Ectodermal cell (in vitro differentiated cells): ENCODE measurements at regions not wholly inside any gene's neighbourhood (a gene's known extent, or its start where the extent isn't known, plus 50 kb on each side); places are given as distances from the start of the nearest gene placed in this dataset.
"Not testable (repeated sequence)": the region's sequence is repeated elsewhere in the genome, so short reads cannot be mapped to it uniquely, and the experiment has no call there.

ENCODE experiments used
- H3K27ac ChIP-seq: 2 replicates; pipeline ENCODE4 v1.7.0; 2013; ENCODE audit warnings: mild to moderate bottlenecking, low read depth, low read length; ENCODE audit not compliant: insufficient read depth, poor library complexity, severe bottlenecking
- H3K27me3 ChIP-seq: 2 replicates; pipeline ENCODE4 v1.7.0; 2013; ENCODE audit warnings: mild to moderate bottlenecking, low read length; ENCODE audit not compliant: insufficient read depth, control insufficient read depth, poor library complexity, severe bottlenecking
- H3K36me3 ChIP-seq: one replicate; pipeline ENCODE4 v1.7.0; 2013; ENCODE audit warnings: low read length; ENCODE audit not compliant: control insufficient read depth, insufficient read depth
- H3K4me1 ChIP-seq: one replicate; pipeline ENCODE4 v1.7.0; 2013; ENCODE audit warnings: low read length; ENCODE audit not compliant: control insufficient read depth, insufficient read depth
- H3K4me3 ChIP-seq: 2 replicates; pipeline ENCODE4 v1.7.0; 2013; ENCODE audit warnings: low read depth, low read length, control low read depth; ENCODE audit not compliant: insufficient read depth
- H3K9me3 ChIP-seq: 2 replicates; pipeline ENCODE4 v1.7.0; 2013; ENCODE audit warnings: mild to moderate bottlenecking, low read length, moderate library complexity; ENCODE audit not compliant: control insufficient read depth
- WGBS, 2 experiments: methylation state at CpG; one replicate each; pipeline ENCODE4 v1.1.7; 2013; ENCODE audit warnings: missing lambda C conversion rate in 2 of 2; 5-methylcytosine and 5-hydroxymethylcytosine counted together

DNA sequence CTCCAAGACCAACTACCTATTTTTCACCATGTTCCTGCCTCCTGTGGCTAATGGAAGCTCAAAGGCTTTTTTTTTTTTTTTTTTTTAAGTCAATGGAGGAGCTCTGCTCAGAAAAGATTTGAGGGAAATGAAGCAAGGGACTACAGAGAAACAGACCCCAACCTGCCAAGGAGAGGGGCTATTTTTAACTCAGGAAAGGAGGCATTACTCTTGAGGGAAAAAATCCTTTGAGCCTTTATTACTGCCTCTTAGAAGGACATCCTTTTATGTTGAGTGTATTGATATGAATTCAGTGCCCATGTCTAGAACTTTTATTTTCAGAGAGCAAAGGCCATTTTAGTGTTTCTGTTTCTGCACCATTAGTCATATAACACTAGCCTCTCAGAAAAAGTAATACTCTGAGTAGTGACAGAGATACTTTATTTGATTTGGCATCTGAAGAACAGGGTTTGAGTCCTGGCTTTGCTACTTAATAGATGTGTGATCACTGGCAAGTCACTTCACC is 68.1 kb upstream of the PCDH8 start:
- Histone ChIP-seq H3K9me3 (no peaks in the 10 kb centered on the region), H3K4me3 (no peak overlapping the region), H3K27ac (no peak overlapping the region), H3K36me3 (no peaks in the 10 kb centered on the region), H3K27me3 (no peaks in the 10 kb centered on the region), H3K4me1 (no peaks in the 10 kb centered on the region)

DNA sequence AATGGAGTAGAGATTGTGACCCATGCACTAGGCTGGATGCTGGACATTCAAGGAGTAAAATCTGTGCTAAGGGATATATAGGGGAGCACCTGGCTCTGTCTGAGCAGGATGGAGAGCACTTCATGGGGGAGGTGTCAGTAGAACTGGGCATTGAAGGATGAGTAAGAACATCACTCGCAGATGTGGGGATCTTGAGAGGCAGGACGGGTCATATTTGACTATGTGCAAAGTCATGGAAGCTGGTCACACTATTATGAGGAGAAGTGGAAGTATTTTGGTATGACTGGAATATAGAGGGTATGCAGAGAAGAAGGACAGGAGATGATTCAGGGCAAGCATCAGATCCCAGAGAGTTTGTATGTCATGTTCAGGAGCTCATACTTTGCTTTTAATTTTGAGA is 62.9 kb upstream of the PCDH8 start:
- WGBS, 2 experiments, result 89 to 94% methylated on average over 2 of the region's 2 CpGs
- Histone ChIP-seq H3K4me3 (no peak overlapping the region), H3K36me3 (no peaks in the 10 kb centered on the region), H3K27ac (no peak overlapping the region), H3K27me3 (no peaks in the 10 kb centered on the region), H3K9me3 (no peaks in the 10 kb centered on the region), H3K4me1 (peaks cover 6% of the 10 kb centered on the region)

DNA sequence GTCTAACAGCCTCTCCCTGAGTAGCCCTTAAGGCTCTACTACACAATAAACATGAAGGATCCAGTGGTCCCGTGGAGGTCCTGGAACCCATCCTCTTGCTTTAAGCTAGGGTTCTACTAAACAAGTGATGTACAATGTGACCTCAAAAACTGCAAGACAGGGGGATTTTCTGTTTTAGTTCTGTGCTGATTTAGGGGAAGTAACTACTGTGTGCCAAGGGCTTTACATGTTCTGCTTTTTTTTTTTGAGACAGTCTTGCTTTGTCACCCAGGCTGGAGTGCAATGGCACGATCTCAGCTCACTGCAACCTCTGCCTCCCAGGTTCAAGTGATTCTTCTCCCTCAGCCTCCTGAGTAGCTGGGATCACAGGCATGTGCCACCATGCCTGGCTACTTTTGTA is 61.9 kb upstream of the PCDH8 start:
- H3K27me3 ChIP-seq, H3K27ac ChIP-seq, H3K9me3 ChIP-seq, H3K36me3 ChIP-seq, H3K4me3 ChIP-seq: not testable (repeated sequence)
- peaks cover 11% of the 10 kb centered on the region for H3K4me1 ChIP-seq
- 84 to 87% methylated on average over 2 of the region's 2 CpGs for WGBS, 2 experiments

DNA sequence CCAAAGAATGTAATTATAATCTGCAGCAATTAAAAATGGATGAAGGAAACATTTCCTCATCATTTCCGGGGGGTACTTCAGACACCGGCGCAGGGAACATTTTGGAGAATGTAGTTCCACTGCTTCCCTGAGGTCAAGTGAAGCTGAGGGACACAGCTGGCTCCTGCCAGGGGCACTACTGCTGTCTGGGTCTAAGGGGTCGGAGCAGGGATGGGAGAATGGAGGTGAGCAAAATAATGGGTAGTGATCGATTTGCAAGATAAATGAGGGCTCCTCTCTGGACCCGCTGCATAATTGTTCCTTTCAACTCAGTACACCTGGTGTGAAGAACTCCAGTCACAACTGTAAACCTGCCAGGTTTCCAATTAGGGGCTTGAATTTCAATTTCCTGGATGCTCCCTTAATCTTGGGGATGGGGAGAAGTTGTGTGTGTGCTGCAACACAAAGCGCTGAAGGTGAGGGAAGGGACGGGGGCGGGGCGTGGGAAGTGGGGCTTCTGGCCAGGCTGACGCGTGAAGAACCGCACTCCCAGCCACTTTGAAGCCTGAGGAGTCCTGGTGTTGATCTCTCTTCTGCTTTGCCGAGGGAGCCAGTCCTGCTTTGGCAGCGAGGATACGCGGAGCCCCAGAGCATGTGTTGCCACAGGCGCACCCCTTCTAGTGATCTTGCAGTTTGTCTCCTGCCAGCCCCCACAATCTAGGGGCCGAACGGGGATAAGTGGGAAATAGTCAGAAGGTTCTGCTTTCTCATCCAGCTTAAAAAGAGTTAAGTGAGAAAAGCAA is 57.9 kb upstream of the PCDH8 start:
- H3K4me3 ChIP-seq, result no peak overlapping the region
- H3K9me3 ChIP-seq, result no peaks in the 10 kb centered on the region
- no peak overlapping the region for H3K27ac ChIP-seq
- no peaks in the 10 kb centered on the region for H3K36me3 ChIP-seq
- 46 to 53% methylated on average over 20 of the region's 20 CpGs for WGBS, 2 experiments
- H3K27me3 ChIP-seq, result no peaks in the 10 kb centered on the region
- H3K4me1 ChIP-seq, result peaks cover 26% of the 10 kb centered on the region

DNA sequence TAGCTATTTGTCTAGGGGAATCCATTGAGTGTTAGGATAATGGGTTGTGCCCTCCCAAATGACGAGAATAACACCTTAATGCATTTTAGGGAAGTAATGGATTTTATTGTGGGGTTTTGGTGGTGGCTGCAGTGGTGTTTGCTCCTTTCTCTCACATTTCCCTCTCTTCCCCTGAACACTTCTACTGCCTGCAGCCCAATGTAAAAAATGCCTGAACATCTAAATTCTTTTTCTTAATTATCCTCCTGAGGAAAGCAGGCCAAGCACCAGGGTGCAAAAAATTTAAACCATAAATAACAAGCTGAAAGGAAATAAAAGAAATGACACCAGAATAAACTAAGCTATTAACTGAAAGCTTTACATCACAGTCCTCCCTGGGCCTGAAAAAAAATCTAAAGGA is 57.3 kb upstream of the PCDH8 start:
- no peak overlapping the region for H3K4me3 ChIP-seq
- H3K27ac ChIP-seq, result no peak overlapping the region
- WGBS, 2 experiments, result 69 to 80% methylated on average over 1 of the region's 1 CpG
- no peaks in the 10 kb centered on the region for H3K36me3 ChIP-seq
- no peaks in the 10 kb centered on the region for H3K9me3 ChIP-seq
- no peaks in the 10 kb centered on the region for H3K27me3 ChIP-seq
- peaks cover 26% of the 10 kb centered on the region for H3K4me1 ChIP-seq

DNA sequence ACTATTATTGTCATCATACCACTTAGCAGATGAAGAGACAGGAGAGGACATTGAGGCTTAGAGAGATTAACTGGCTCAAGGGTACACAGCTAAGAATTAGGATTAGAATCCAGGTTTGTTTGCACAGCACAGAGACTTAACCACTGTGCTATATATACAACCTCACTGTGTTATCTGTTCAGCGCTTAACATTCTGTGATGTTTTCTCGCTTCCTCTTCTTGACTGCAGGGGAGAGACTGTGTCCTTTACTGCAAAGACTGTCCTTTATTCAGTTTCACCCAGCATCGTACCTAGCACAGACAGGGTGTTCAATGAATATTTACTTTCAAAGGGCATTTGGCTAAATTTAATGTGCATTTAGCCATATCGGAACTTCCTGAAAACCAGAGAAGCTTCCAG is 54.9 kb upstream of the PCDH8 start:
- peaks cover 26% of the 10 kb centered on the region for H3K4me1 ChIP-seq
- H3K9me3 ChIP-seq, result no peaks in the 10 kb centered on the region
- no peak overlapping the region for H3K27ac ChIP-seq
- H3K4me3 ChIP-seq, result no peak overlapping the region
- 66 to 95% methylated on average over 2 to 4 of the region's 4 CpGs for WGBS, 2 experiments
- H3K27me3 ChIP-seq, result no peaks in the 10 kb centered on the region
- H3K36me3 ChIP-seq, result no peaks in the 10 kb centered on the region

DNA sequence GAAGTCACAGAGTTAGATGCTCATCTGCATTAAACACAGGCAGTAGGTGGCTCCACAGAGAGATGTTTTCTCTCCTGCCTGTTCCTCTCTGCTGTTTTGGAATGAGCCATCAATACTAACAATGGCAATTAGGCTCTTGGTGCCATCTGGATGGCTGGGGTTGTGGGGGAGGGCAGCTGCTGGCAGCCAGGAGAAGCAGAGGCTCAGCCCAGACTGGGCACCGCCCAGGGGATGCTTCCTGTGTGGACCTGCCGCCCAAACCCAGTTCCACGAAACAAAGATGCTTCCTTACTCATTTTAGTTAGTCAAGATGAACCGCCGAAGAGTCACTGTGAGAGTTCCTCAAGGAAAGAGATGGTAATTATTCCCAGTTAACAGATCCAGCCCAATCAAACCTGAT is 50.8 kb upstream of the PCDH8 start:
- no peaks in the 10 kb centered on the region for H3K36me3 ChIP-seq
- H3K4me1 ChIP-seq, result peaks cover 21% of the 10 kb centered on the region
- H3K9me3 ChIP-seq, result no peaks in the 10 kb centered on the region
- H3K4me3 ChIP-seq, result no peak overlapping the region
- WGBS, 2 experiments, result 93 to 95% methylated on average over 5 of the region's 5 CpGs
- H3K27me3 ChIP-seq, result peaks cover 5% of the 10 kb centered on the region
- H3K27ac ChIP-seq, result no peak overlapping the region
